Esophagus squamous epithelium (tissue), 4 donors: ENCODE measurements at regions not wholly inside any gene's neighbourhood (a gene's known extent, or its start where the extent isn't known, plus 50 kb on each side); places are given as distances from the start of the nearest gene placed in this dataset.

Experiments used
- POLR2A ChIP-seq, 4 donors: fragments of 450-650 bp; IDR thresholded peaks; one replicate each; pipeline ENCODE4 v1.6.1; 2017; ENCODE audit warnings: antibody characterized with exemption in 4 of 4, mild to moderate bottlenecking in 4 of 4, moderate library complexity in 3 of 4
- TF ChIP-seq, protein P1 (sequence below), 6 experiments: fragments of 450-650 bp in 4 of 6; fragments of 200-600 bp in 2 of 6; sonication (generic) in 2 of 6; IDR thresholded peaks; one replicate each; pipeline ENCODE4 v1.5.1; 2016 to 2019; ENCODE audit warnings: antibody characterized with exemption in 6 of 6, mild to moderate bottlenecking in 4 of 6, moderate library complexity in 4 of 6

DNA sequence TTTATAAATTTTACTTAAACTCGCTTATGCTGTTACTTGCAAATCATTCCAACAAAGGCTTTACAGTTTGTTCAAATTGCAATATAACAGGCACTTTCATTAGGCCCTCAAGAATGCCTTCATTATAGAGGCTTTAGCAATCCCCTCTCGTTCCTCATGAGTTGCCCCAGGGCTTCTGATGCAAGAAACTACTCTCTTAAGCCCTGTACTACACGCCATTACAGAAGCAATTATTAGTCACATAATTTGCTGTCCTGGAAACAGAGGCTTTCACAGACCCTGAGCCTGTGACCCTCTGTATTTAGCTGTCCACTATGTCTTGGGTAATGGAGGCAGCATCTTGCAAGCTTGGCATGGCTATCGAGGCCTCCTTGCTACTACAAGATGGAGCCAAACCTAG is 965.9 kb upstream of the DIAPH2 start:
- TF ChIP-seq, protein P1, sequence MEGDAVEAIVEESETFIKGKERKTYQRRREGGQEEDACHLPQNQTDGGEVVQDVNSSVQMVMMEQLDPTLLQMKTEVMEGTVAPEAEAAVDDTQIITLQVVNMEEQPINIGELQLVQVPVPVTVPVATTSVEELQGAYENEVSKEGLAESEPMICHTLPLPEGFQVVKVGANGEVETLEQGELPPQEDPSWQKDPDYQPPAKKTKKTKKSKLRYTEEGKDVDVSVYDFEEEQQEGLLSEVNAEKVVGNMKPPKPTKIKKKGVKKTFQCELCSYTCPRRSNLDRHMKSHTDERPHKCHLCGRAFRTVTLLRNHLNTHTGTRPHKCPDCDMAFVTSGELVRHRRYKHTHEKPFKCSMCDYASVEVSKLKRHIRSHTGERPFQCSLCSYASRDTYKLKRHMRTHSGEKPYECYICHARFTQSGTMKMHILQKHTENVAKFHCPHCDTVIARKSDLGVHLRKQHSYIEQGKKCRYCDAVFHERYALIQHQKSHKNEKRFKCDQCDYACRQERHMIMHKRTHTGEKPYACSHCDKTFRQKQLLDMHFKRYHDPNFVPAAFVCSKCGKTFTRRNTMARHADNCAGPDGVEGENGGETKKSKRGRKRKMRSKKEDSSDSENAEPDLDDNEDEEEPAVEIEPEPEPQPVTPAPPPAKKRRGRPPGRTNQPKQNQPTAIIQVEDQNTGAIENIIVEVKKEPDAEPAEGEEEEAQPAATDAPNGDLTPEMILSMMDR (IDR thresholded peaks at IDR 0.05) = no peak
- no peak for TF ChIP-seq POLR2A (IDR thresholded peaks at IDR 0.05)
